ENCODE measurements at regions not wholly inside any gene's neighbourhood (a gene's known extent, or its start where the extent isn't known, plus 50 kb on each side); places are given as distances from the start of the nearest gene placed in this dataset.

DNA sequence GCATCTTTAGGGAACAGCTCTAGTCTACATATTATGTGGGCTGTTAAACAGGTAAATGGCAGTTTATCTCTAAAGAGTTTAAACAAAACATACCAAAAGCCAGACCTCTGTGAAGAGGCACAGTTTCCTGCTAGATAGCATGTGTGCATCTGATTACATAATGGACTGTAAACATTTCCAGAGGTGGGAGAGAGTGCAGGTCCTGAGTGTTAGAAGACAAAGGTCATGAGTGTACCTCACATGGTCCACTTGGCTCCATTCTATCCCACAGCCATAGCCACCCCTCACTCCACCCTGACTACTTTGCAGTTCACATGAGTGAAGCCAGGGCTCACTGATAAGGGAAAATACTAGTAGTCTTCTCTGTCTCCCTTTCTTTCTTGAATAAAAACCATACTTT is 233.4 kb downstream of the MTX2 start (continued):
- TF ChIP-seq FOXA3 (CRISPR knock-in tag; IDR thresholded peaks at IDR 0.05), result peak; percentile 34; the same call in 1 of the 2 replicates
- no peak for TF ChIP-seq TCF7 (IDR thresholded peaks at IDR 0.05; ENCODE audit: low read depth)
- 0 out of 2 replicates have a peak, but pooled peaks have one; percentile 40 for TF ChIP-seq TARDBP (CRISPR knock-in tag; IDR thresholded peaks at IDR 0.05)
- TF ChIP-seq, protein P1, sequence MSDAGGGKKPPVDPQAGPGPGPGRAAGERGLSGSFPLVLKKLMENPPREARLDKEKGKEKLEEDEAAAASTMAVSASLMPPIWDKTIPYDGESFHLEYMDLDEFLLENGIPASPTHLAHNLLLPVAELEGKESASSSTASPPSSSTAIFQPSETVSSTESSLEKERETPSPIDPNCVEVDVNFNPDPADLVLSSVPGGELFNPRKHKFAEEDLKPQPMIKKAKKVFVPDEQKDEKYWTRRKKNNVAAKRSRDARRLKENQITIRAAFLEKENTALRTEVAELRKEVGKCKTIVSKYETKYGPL (CRISPR knock-in tag; IDR thresholded peaks at IDR 0.05), result 0 out of 2 replicates have a peak, but pooled peaks have one; percentile 40
- TF ChIP-seq NAIF1 (CRISPR knock-in tag; IDR thresholded peaks at IDR 0.05; ENCODE audit: borderline replicate concordance), result no peak
- no peak for TF ChIP-seq MXI1 (IDR thresholded peaks at IDR 0.05; ENCODE audit: borderline replicate concordance, low read depth, low read length)
- no peak for TF ChIP-seq ZNF605 (CRISPR knock-in tag; IDR thresholded peaks at IDR 0.05)
- TF ChIP-seq, protein P2, sequence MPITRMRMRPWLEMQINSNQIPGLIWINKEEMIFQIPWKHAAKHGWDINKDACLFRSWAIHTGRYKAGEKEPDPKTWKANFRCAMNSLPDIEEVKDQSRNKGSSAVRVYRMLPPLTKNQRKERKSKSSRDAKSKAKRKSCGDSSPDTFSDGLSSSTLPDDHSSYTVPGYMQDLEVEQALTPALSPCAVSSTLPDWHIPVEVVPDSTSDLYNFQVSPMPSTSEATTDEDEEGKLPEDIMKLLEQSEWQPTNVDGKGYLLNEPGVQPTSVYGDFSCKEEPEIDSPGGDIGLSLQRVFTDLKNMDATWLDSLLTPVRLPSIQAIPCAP (CRISPR knock-in tag; IDR thresholded peaks at IDR 0.05; ENCODE audit: low read depth), result no peak
- TF ChIP-seq, protein P3, sequence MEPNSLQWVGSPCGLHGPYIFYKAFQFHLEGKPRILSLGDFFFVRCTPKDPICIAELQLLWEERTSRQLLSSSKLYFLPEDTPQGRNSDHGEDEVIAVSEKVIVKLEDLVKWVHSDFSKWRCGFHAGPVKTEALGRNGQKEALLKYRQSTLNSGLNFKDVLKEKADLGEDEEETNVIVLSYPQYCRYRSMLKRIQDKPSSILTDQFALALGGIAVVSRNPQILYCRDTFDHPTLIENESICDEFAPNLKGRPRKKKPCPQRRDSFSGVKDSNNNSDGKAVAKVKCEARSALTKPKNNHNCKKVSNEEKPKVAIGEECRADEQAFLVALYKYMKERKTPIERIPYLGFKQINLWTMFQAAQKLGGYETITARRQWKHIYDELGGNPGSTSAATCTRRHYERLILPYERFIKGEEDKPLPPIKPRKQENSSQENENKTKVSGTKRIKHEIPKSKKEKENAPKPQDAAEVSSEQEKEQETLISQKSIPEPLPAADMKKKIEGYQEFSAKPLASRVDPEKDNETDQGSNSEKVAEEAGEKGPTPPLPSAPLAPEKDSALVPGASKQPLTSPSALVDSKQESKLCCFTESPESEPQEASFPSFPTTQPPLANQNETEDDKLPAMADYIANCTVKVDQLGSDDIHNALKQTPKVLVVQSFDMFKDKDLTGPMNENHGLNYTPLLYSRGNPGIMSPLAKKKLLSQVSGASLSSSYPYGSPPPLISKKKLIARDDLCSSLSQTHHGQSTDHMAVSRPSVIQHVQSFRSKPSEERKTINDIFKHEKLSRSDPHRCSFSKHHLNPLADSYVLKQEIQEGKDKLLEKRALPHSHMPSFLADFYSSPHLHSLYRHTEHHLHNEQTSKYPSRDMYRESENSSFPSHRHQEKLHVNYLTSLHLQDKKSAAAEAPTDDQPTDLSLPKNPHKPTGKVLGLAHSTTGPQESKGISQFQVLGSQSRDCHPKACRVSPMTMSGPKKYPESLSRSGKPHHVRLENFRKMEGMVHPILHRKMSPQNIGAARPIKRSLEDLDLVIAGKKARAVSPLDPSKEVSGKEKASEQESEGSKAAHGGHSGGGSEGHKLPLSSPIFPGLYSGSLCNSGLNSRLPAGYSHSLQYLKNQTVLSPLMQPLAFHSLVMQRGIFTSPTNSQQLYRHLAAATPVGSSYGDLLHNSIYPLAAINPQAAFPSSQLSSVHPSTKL (CRISPR knock-in tag; IDR thresholded peaks at IDR 0.05), result peak; percentile 23; the same call in 1 of the 2 replicates
- TF ChIP-seq POLR2AphosphoS5 (IDR thresholded peaks at IDR 0.05; ENCODE audit: low read depth, low read length), result no peak
- TF ChIP-seq KMT2A (CRISPR knock-in tag; IDR thresholded peaks at IDR 0.05), result no peak
- TF ChIP-seq, protein P4, sequence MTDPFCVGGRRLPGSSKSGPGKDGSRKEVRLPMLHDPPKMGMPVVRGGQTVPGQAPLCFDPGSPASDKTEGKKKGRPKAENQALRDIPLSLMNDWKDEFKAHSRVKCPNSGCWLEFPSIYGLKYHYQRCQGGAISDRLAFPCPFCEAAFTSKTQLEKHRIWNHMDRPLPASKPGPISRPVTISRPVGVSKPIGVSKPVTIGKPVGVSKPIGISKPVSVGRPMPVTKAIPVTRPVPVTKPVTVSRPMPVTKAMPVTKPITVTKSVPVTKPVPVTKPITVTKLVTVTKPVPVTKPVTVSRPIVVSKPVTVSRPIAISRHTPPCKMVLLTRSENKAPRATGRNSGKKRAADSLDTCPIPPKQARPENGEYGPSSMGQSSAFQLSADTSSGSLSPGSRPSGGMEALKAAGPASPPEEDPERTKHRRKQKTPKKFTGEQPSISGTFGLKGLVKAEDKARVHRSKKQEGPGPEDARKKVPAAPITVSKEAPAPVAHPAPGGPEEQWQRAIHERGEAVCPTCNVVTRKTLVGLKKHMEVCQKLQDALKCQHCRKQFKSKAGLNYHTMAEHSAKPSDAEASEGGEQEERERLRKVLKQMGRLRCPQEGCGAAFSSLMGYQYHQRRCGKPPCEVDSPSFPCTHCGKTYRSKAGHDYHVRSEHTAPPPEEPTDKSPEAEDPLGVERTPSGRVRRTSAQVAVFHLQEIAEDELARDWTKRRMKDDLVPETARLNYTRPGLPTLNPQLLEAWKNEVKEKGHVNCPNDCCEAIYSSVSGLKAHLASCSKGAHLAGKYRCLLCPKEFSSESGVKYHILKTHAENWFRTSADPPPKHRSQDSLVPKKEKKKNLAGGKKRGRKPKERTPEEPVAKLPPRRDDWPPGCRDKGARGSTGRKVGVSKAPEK (CRISPR knock-in tag; IDR thresholded peaks at IDR 0.05; ENCODE audit: borderline replicate concordance), result no peak
- TF ChIP-seq ELF3 (CRISPR knock-in tag; IDR thresholded peaks at IDR 0.05), result 0 out of 2 replicates have a peak, but pooled peaks have one; percentile 28
- TF ChIP-seq, protein P5, sequence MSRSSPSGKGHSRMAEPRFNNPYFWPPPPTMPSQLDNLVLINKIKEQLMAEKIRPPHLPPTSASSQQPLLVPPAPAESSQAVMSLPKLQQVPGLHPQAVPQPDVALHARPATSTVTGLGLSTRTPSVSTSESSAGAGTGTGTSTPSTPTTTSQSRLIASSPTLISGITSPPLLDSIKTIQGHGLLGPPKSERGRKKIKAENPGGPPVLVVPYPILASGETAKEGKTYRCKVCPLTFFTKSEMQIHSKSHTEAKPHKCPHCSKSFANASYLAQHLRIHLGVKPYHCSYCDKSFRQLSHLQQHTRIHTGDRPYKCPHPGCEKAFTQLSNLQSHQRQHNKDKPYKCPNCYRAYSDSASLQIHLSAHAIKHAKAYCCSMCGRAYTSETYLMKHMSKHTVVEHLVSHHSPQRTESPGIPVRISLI (CRISPR knock-in tag; IDR thresholded peaks at IDR 0.05; ENCODE audit: borderline replicate concordance), result no peak
- 0 out of 2 replicates have a peak, but pooled peaks have one; percentile 31 for TF ChIP-seq SALL1 (CRISPR knock-in tag; IDR thresholded peaks at IDR 0.05)
- no peak for TF ChIP-seq KLF6 (CRISPR knock-in tag; IDR thresholded peaks at IDR 0.05)
- TF ChIP-seq ZNF788 (CRISPR knock-in tag; IDR thresholded peaks at IDR 0.05; ENCODE audit: borderline replicate concordance), result no peak
- TF ChIP-seq PCBP1 (IDR thresholded peaks at IDR 0.05; ENCODE audit: borderline replicate concordance, low read depth, low read length), result no peak
- no peak for TF ChIP-seq ZNF766 (CRISPR knock-in tag; IDR thresholded peaks at IDR 0.05; ENCODE audit: borderline replicate concordance)
- no peak for TF ChIP-seq RORA (CRISPR knock-in tag; IDR thresholded peaks at IDR 0.05)
- TF ChIP-seq, protein P6, sequence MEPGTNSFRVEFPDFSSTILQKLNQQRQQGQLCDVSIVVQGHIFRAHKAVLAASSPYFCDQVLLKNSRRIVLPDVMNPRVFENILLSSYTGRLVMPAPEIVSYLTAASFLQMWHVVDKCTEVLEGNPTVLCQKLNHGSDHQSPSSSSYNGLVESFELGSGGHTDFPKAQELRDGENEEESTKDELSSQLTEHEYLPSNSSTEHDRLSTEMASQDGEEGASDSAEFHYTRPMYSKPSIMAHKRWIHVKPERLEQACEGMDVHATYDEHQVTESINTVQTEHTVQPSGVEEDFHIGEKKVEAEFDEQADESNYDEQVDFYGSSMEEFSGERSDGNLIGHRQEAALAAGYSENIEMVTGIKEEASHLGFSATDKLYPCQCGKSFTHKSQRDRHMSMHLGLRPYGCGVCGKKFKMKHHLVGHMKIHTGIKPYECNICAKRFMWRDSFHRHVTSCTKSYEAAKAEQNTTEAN (CRISPR knock-in tag; conservative IDR thresholded peaks at IDR 0.05), result no peak

Measured in HepG2 (cell line).